NCI-H446 (cell line): ENCODE measurements at regions not wholly inside any gene's neighbourhood (a gene's known extent, or its start where the extent isn't known, plus 50 kb on each side); places are given as distances from the start of the nearest gene placed in this dataset.

Experiments
- DNase-seq, 2 experiments: peaks; one replicate each; lab custom pipeline; 2025; lab: John Stamatoyannopoulos, UW

DNA sequence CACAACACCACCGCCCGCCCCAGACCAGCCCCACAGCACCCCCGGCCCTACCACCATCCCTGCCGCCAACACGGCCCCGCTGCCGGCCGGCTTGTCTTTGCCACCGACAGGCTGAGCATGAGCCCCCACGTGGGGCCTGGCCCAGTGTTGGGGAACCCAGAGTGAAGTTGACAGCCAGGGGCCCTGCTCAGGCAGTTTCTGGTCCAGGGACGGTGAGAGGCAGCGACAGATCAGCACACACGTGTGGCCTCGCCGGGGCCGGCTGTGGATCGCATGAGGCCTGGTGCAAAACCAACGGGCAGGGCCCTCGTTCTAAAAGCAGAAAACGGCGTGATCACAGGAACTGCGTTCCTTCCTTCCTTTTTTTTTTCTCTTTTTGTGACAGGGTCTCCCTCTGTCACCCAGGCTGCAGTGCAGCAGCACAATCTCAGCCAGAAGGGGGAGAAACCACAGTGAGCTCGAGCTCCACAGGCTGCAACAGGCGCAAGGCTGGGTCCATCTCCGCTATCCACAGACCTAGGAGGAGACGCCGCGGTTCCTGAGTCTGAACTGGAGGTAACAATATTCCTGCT lies 50.5 kb upstream of the FBRSL1 start:
- no peak for DNase-seq

DNA sequence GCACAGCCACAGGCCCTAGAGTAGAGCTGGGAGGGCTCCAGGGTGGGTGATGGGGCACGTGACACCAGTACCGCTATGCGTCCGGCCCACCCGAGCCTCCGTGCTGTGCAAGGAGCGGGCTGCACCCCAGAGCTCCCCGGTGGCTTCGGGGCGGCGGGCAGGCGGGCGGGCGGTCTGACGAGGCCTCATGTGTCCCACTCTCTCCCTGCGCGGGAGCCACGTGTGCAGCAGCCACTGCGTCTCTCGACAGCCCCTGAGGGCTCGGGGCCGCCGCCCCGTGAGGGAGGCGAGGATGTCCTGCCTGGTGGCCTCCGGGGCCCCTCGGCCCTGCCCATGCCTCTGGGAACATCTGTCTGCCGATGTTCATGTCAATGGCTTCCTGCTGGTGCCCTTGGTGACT lies 51.2 kb upstream of the FBRSL1 start:
- DNase-seq: no peak

DNA sequence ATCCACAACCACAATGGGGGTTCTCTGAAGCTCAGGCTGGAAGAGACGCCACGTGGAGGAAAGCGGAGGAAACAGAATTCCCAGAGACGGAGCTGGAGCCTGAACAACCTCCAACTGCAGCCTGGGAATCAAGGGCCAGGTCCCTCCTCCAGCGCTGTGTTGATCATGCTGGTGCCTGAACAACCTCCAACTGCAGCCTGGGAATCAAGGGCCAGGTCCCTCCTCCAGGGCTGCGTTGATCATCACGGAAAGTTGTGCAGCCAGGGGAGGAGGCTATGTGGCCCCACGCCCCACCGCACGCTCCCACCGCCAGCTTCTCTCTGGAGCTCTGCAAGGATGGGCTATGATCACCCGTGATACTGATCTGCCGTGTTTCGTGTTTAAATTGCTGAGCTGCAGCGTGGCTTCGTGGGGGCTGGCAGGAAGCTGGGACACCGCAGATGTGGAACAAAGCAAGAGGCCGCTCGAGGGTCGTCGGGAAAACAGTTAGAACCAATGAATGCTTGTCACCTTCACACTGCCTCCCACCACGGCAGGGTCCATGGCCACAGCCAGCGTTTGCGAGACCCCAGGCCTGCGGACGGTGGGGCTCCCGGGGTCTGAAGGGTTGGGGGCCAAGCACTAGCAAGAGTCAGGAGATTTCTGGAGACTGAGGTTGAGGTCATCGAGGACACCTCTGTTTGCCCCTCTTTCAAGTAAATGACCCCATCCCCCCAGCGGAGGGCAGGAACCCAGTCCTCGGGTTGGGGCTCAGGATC lies 51.8 kb upstream of the FBRSL1 start:
- no peak for DNase-seq

DNA sequence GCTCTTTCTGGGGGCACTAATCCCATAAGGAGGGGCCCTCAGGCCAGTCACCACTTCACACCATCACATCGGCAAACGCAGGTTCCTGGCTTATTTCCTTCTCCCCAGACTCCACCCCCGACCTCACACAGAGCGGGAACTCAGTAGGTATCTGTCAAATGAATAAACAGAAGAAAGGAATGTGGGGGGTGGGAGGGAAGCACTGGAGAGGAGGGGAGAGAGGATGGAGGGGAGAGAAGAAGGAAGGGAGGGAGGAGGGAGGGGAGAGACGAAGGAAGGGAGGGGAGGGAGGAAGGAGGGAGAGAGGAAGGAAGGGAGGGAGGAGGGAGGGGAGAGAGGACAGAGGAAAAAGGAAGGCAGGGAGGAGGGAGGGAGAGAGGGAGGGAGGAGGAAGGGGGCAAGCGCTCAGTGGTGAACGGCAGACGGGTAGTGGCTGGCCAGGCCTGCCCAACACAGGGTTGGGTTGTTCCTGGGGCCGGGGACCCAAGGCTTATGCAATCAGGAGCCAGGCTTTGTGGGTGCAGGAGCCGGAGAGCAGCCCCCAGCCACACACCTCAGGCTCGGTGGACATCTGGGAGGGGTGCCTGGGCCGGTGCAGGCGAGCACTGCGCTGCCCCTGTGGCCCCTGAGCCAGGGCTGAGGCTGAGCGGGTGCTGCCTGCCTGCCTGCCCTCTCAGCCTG lies 52.6 kb upstream of the FBRSL1 start:
- no peak for DNase-seq

DNA sequence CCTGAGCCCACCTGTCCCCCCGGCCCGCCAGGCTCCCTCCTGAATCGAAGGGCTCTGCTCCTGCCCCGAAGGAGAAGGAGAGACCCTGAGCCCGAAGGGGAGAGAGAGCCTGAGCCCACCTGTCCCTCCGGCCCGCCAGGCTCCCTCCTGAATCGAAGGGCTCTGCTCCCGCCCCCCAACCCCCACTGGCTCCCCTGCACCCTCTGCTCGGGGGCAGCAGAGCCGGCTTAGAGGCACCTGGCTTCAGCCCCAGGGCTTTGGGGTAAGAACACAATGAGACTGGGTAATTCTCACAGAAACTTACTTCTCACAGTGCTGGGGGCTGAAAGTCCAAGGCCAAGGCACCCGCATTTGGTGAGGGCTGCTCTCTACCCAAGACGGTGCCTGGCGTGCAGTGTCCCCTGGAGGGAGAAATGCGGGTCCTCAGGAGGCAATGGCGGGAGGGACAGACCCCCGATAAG lies 53.1 kb upstream of the FBRSL1 start:
- DNase-seq: no peak

DNA sequence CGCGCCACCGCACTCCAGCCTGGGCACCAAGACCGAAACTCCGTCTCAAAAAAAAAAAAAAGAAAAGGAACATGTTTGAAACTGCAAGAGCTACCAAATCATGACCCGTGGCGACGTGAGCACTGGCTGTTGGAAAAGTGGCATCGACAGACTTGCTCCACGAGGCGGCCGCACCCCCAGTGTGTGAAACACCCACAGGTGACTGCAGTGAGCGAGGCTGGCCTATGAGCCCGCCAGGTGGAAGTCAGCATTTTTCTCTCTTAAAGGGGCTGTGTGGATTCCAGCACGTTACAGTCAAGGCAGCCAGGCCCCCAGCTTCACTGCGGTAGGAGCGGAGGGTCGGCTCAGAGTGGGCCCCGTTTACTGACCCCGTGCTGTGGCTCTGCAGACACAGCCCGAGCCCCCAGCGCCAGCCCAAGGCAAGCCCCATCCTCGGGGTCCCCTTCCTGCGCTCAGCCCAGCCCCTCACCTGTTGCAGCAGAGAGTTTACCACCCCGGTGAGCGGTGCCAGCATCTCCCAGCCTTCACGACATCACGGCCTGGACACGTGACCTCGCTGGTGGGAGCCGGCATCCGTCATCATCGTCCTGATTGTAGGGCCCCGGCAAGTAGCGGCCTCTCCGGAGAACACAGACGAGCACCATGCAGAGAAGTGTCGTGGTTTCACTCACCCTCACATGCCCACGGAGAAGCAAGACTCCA lies 54.3 kb upstream of the FBRSL1 start:
- no peak for DNase-seq

DNA sequence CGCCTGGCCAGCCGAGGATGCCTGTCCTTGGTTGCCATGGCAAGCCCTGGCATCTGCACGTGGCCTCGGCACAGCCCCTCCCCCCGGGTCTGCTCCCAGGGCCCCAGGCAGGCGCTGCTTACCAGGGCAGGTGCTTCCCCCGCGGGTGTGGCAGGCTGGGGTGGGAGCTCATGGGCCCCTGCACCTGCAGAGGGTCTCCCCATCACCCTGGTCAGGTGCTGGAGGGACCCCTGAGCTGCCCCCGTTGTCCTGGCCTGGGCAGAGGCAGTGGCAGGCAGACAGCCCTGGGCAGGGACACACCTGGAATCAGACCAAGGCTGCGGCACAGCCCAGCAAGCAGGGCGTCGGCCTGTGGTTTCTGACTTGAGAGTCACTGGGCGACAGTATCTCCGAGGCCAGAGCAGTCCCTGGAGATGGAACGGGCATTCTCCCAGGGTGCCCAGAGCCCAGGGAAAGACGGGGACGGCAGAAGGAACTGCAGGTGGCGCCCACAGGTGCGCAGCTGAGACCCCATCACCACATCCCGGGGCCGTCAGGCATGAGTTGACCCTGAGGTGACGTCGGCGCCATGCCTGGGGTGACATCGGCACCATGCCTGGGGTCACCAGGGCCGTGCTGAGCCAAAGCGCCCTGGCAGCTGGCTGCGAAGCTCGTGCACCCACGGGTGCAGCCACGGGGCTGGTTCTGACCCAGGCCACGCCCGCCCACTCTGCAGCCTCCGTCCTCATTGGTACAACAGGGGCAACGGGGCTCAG lies 56.1 kb upstream of the FBRSL1 start:
- no peak for DNase-seq

DNA sequence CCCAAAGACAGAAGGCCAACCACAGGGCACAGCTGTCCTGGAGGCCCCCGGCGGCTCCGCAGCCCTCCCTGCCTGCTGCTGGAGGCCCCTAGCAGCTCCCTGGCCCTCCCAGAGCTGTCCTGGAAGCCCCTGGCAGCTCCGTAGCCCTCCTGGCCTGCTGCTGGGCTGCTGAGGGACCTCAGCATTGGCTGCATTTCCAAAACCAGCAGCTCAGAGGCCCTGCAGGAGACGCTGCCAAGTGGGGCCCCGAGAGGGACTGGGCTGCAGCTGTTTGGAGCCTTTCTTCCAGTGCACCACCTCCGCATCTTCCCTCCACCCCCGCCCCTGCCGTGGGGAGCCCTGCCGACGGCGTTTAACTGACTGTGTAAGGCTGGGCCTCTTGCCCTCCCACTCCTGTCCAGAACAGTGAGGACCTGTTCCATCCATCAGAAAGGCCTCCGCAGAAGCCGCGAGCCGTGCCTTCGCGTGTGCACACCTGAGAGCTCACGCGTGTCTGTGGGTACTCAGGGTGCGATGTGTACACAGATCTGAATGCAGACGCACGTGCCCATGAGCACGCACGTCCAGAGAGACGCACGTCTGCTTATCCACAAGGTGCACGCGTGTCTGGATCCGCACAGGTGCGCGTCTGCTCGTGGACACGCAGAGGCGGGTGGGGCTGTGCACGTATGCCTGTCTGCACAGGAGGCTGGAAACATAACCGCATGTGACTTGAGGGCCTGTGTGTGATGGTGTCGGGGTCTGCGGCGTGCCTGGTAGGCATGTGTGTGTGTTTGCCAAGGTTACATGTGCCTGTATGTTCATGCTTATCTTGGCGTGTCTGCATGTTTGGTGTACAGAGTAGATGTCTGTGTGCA lies 57.0 kb upstream of the FBRSL1 start:
- DNase-seq: peak in 1 of 2 experiments; percentile 38

DNA sequence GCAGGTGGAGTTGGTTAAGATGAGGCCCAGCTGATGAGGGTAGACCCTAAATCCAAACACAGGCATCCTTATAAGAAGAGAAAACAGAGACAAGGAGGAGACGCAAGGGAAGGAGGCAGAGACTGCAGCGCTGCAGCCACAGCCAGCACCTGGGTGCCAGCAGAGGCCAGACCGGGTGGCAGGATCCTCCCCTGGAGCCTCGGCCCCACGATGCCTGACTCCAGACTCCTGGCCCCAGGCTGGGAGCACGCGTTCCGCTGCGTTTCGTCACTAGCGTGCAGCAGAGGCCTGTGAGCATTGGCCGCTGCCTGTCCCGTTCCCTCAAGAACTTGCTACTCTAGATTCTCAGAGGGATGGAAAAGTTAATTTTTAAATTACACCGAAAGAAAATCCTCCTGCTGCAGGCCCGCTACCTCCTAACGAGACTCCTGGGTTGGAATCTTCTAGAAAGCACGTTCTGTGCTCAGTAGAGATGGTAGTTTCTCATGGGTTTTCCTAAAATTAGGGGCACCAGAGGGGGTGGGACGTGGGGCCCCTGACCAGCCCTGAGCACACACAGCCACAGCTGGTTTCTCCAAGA lies 57.7 kb upstream of the FBRSL1 start:
- DNase-seq: no peak

DNA sequence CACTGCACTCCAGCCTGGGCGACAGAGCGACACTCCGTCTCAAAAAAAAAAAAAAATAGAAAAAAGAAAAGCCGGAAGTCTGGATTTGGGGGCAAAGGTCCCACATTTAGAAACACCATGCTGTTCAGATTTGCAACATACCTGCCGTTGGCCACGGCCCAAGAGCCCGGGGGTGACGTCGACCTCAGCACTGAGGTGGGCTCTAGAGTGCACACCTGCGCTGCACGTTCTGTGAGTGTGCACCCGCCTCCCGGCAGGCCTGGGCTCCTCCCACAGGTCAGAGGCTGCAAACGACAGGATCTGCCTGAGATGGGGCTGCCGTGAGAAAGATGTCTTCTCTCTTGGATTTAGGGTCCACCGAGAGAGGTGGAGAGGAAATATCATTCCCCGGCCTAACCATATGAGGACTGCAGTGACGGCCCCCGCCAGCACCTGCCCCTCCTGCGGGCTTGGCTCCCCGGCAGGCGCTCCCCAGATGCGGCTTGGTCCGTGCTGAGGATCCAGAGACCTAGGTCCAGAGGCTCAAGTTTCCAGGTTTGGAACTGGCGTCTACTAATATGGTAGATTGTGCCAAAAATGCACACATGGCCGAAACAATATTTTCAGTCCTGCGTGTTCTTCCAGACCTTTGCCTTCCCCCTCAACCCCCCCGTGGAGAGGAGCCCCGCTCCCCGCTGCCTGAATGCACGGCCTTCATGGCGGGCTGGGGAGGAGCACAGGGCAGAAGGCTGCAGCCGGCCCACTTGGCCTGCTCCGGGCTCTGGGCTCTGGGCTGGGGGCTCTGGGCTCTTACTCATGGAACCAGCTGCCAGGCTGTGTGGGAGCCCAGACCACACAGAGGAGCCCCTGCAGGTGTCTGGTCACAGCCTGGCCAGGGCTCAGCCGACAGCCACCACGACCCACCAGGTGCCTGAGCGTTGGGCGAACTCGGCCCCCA lies 58.8 kb upstream of the FBRSL1 start:
- DNase-seq: no peak

DNA sequence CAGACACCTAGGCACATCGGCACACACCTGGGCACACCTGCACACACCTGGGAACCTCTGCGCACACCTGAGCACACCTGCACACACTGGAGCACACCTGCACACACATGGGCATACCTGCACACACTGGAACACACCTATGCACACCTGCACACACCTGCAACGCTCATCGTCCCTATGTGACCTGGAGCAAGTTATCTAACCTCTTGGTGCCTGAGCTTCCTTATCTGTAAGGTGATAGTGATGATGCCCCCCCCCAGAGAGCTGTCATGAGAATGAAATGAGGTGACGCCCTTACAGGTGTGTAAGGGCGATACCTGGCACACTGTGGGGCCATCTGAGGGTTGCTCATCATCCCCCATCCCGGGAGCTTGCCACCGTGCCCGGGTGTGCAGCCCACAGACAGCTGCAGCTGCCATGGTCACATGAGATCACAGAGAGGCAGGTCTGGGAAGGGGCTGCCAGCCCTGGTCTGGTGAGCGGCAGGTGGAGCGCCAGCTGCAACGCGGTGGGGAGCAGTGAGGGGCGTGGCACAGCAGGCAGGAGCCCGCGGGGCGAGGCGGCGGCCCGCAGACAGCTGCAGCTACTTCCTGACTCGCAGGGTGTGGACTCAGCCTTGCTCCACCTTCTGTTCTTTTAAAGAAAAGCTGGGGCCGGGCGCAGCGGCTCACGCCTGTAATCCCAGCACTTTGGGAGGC lies 59.9 kb upstream of the FBRSL1 start:
- peak in 1 of 2 experiments; percentile 53 for DNase-seq

DNA sequence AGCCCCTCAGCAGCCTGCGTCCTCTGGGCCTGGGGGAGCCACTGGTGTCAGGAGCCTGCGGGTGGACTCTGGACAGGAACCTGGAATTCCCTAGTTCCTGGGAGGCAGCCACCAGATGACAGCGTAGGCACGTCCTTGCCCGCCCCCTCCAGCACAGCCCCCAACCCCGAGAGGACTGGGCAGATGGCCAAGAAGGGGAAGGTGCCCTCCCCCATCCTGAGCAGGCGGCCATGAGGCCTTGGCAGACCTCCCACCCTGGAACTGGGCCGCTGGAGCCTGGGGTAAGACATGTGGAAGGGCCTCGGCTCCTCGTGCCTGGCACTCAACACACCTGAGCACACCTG lies 60.4 kb upstream of the FBRSL1 start:
- DNase-seq: peak; percentile 53 to 76

DNA sequence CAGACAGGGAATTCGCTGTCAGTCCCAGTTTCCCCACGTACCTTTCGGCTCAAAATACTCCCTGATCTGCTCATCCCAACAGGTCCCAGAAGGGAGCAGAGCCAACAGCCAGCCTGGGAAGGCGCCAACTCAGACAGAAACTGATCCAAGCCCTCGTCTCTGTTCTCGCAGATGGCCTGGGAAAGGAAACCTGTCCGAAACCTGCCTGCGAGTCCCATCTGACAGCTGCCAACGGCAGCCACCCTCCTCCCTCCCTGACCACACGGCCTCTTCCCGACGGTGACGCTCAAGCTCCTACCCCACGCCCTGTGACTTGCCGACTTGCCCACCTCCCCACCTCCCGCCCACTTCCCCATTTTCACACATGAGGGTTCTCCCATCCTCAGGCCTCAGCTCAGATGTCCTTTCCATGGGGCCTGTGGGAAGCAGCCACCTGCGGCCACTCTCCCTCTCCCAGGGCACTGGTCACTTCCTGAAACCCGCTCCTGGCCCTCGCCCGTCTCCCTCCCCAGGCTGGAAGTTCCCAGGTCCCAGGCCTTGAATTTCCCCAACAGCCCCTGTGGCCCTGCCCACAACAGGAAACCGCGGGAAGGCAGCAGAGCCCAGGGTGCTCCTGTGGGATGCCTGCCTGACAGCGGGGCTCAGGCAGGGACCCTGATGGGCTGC lies 60.9 kb upstream of the FBRSL1 start:
- peak; percentile 27 to 61 for DNase-seq

DNA sequence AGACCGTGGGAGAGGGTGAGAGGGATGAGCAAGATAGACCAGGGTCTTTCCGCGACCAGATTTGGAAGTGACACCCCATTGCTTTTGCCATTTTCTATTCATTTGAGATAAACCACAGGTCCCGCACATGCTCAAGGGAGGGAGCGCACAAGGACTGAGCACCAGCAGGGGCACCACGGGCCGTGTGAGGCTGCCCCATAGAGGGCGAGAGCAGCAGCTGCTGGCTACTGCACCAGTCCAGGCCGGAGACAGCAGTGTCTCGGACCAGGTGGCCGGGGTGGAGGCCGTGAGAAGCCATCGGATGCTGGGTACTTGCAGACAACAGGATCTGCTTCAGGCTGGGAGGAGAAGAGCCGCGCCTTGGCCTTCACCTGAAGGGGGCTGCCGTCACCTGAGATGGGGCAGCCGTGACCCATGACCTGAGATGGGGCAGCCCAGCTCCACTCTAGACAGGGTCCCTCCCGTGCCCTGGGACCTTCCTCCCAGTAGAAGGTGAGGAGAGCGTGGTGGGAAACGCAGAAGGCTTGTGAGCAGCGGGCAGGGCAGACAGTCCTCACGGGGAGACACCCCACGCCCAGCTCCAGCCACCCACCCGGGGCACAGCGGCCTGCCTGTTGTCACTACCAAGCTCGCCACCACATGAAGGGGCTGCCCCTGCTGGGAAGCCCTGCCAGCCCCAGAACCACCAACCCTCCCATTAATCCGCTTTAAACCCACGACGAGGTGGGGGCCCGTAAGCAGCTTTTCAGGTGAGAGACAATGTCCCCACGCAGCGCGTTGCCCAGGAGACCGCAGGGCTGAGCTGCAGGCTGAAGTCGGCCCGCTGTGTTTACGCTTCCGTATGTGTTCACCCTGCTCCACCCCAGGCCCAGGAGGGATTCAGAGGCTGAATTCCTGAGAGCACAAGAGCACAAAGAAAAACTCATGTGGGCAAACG lies 61.7 kb upstream of the FBRSL1 start:
- DNase-seq: no peak

DNA sequence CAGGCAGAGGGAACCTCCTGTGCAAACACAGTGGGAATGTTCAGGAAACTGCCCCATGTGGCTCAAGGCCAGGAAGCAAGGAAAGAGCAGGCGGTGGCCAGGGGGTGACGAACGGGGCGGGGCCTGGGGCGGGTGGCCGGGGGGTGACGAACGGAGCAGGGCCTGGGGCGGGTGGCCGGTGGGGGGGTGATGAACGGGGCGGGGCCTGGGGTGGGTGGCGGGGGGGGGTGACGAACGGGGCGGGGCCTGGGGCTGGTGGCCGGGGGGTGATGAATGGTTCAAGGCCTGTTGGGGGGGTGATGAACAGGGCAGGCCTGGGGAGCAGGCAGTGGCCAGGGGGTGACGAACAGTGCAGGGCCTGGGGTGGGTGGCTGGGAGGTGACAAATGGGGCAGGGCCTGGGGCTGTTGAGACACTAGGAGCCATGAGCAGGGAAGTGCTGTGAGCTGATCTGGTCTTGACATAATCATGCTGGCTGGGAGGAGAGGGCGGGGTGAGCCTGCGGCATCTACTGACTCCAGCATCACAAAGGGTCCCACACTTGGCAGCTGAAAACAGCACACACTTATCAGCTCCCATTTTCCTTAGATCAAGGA lies 62.7 kb upstream of the FBRSL1 start:
- no peak for DNase-seq

DNA sequence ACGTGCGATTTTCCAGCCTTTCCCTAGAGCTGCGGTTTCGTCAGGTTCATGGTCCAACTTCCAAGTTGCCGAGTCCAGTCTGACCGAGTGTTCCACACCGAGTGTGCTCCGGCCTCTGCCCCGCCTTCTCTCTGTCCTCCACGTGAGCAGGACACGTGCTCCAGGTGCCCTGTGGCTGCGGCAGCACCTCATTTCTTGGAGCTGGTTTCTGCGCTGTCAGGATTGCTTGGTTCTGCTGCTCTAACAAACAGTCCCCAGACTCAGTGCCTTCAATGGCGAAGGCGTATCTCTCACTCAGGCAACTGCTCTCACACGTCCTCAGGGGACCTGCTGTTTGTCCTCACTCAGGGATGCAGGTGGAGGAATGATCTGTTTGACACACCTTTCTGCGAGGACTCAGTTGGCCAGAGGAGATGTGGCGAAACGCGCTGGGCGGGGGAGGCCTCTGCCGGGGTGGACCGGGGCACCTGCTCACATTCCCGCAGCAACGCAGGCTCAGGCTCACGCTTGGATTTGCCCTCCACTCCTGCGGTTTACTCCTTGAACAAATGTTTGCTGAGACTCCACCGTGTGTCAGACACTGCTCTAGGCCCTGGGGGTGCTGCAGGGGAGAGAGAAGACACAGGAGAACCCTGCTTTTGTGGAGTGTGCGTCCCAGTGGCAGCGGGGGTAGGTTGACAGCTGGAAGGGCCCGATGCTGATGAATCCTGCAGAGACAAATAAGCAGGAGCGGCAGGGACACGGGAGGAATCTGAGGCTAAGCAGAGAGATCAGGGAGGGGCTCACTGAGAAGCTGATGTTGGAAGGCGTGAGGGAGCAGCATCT lies 63.4 kb upstream of the FBRSL1 start:
- DNase-seq: no peak
